ENCODE measurements at regions not wholly inside any gene's neighbourhood (a gene's known extent, or its start where the extent isn't known, plus 50 kb on each side); places are given as distances from the start of the nearest gene placed in this dataset.

DNA sequence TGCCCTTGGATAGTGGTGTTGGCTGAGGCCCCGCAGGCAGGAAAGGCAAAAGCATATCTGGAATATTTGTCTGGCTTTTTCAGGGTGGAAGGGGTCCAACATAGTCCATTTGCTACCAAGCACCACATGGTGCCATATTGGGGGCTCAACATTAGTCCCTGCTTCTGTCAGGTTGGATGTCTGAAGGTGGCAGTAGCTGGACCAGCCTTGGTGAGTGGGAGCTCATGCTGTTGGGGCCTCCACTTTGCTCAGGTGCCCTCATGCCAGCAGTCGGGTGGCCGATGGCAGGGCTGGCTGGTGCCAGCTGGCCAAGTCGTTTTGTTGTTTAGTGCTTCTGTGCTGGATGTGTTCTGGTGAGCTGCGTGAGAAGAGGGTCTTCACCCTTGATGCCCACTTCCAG is 135.3 kb downstream of the PAPOLA start:
- TF ChIP-seq REST (IDR thresholded peaks at IDR 0.05) (no peak), ZBTB33 (IDR thresholded peaks at IDR 0.05) (no peak), RXRA (IDR thresholded peaks at IDR 0.05) (no peak), GABPA (IDR thresholded peaks at IDR 0.05 in 1 of 2, conservative IDR thresholded peaks at IDR 0.05 in 1 of 2) (no peak), FOXA1 (IDR thresholded peaks at IDR 0.05) (no peak), YY1 (IDR thresholded peaks at IDR 0.05) (no peak), TAF1 (conservative IDR thresholded peaks at IDR 0.05) (no peak), NR2F2 (IDR thresholded peaks at IDR 0.05) (no peak), SP1 (IDR thresholded peaks at IDR 0.05) (no peak), RAD21 (IDR thresholded peaks at IDR 0.05) (no peak), HNF4A (conservative IDR thresholded peaks at IDR 0.05) (no peak), HNF4G (IDR thresholded peaks at IDR 0.05) (no peak), EGR1 (IDR thresholded peaks at IDR 0.05; ENCODE audit: low read depth in 2 of 2) (no peak)
- TF ChIP-seq, protein P1, sequence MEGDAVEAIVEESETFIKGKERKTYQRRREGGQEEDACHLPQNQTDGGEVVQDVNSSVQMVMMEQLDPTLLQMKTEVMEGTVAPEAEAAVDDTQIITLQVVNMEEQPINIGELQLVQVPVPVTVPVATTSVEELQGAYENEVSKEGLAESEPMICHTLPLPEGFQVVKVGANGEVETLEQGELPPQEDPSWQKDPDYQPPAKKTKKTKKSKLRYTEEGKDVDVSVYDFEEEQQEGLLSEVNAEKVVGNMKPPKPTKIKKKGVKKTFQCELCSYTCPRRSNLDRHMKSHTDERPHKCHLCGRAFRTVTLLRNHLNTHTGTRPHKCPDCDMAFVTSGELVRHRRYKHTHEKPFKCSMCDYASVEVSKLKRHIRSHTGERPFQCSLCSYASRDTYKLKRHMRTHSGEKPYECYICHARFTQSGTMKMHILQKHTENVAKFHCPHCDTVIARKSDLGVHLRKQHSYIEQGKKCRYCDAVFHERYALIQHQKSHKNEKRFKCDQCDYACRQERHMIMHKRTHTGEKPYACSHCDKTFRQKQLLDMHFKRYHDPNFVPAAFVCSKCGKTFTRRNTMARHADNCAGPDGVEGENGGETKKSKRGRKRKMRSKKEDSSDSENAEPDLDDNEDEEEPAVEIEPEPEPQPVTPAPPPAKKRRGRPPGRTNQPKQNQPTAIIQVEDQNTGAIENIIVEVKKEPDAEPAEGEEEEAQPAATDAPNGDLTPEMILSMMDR (IDR thresholded peaks at IDR 0.05; ENCODE audit: low read depth, low read length, missing input control): no peak
- TF ChIP-seq, protein P2, sequence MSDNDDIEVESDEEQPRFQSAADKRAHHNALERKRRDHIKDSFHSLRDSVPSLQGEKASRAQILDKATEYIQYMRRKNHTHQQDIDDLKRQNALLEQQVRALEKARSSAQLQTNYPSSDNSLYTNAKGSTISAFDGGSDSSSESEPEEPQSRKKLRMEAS (IDR thresholded peaks at IDR 0.05): no peak
- Histone ChIP-seq H3K4me3 (ENCODE audit: low read depth in 1 of 3, low read length in 3 of 3) (no peak overlapping the region), H3K9ac (ENCODE audit: low read depth in 1 of 2, low read length in 2 of 2) (no peak overlapping the region), H3K27ac (ENCODE audit: low read depth in 1 of 2, low read length in 2 of 2) (no peak overlapping the region), H3K4me1 (ENCODE audit: control insufficient read depth in 4 of 4, insufficient read depth in 4 of 4, low read length in 3 of 4) (no peaks in the 10 kb centered on the region), H3K36me3 (ENCODE audit: control insufficient read depth in 4 of 4, insufficient read depth in 3 of 4, low read depth in 1 of 4, low read length in 3 of 4) (no peaks in the 10 kb centered on the region), H3K27me3 (ENCODE audit: control insufficient read depth in 4 of 4, insufficient read depth in 4 of 4, low read length in 3 of 4) (peaks cover 0 to 2% (median 0%) of the 10 kb centered on the region in 4 donors), H3K9me3 (ENCODE audit: control insufficient read depth in 4 of 4, low read length in 3 of 4) (no peaks in the 10 kb centered on the region)
- 86% methylated on average over 5 of the region's 5 CpGs for WGBS
- DNase-seq (ENCODE audit: low spot score): peak; percentile 22

GRCh38 chr14:96638041-96638855 is 136.1 kb downstream of the PAPOLA start:
- H3K9ac ChIP-seq (ENCODE audit: low read depth in 1 of 2, low read length in 2 of 2): no peak overlapping the region
- 83% methylated on average over 12 of the region's 12 CpGs for WGBS
- no peaks in the 10 kb centered on the region for H3K9me3 ChIP-seq (ENCODE audit: control insufficient read depth in 4 of 4, low read length in 3 of 4)
- H3K27ac ChIP-seq (ENCODE audit: low read depth in 1 of 2, low read length in 2 of 2): no peak overlapping the region
- DNase-seq (ENCODE audit: low spot score): no peak
- H3K36me3 ChIP-seq (ENCODE audit: control insufficient read depth in 4 of 4, insufficient read depth in 3 of 4, low read depth in 1 of 4, low read length in 3 of 4): no peaks in the 10 kb centered on the region
- no peaks in the 10 kb centered on the region for H3K4me1 ChIP-seq (ENCODE audit: control insufficient read depth in 4 of 4, insufficient read depth in 4 of 4, low read length in 3 of 4)
- no peak overlapping the region for H3K4me3 ChIP-seq (ENCODE audit: low read depth in 1 of 3, low read length in 3 of 3)
- peaks cover 0 to 2% (median 0%) of the 10 kb centered on the region in 4 donors for H3K27me3 ChIP-seq (ENCODE audit: control insufficient read depth in 4 of 4, insufficient read depth in 4 of 4, low read length in 3 of 4)
- TF ChIP-seq FOXA2 (IDR thresholded peaks at IDR 0.05) (no peak), FOXA1 (IDR thresholded peaks at IDR 0.05) (no peak), NR2F2 (IDR thresholded peaks at IDR 0.05) (no peak), HNF4G (IDR thresholded peaks at IDR 0.05) (no peak), YY1 (IDR thresholded peaks at IDR 0.05) (no peak), ATF3 (IDR thresholded peaks at IDR 0.05) (no peak), RXRA (IDR thresholded peaks at IDR 0.05) (no peak), SP1 (IDR thresholded peaks at IDR 0.05) (no peak), RAD21 (IDR thresholded peaks at IDR 0.05) (no peak), GABPA (IDR thresholded peaks at IDR 0.05 in 1 of 2, conservative IDR thresholded peaks at IDR 0.05 in 1 of 2) (no peak), HNF4A (conservative IDR thresholded peaks at IDR 0.05) (no peak), TAF1 (conservative IDR thresholded peaks at IDR 0.05) (no peak), EGR1 (IDR thresholded peaks at IDR 0.05; ENCODE audit: low read depth in 2 of 2) (no peak), ZBTB33 (IDR thresholded peaks at IDR 0.05) (no peak), JUND (IDR thresholded peaks at IDR 0.05) (no peak)
- TF ChIP-seq, protein P1 (IDR thresholded peaks at IDR 0.05; ENCODE audit: low read depth, low read length, missing input control): no peak
